ENCODE measurements at regions not wholly inside any gene's neighbourhood (a gene's known extent, or its start where the extent isn't known, plus 50 kb on each side); places are given as distances from the start of the nearest gene placed in this dataset.

DNA sequence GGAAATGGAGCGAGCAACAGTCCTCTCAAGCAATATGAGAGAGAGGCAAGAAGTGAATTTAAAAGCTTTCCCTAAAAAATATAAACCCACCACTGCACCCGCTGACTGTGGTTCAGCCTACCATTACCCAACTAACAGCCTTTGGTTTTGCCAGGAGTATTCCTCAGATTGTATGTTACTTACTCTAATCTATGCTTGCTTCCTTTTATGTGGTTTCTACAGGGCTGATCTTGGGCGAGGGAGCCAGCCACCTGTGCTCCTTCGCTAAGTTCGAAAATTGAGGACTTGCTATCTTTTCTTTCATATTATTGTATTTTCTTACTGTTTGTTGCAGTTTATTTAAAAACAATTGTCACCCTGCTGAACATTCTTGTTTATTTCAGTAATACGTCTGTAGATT, 101.1 kb downstream of the DDX53 start:
- intact Hi-C loops (cut with DNase I), result no loop called here
- 91 to 96% methylated on average over 6 of the region's 6 CpGs for WGBS, 2 donors
- ATAC-seq, result no peak

DNA sequence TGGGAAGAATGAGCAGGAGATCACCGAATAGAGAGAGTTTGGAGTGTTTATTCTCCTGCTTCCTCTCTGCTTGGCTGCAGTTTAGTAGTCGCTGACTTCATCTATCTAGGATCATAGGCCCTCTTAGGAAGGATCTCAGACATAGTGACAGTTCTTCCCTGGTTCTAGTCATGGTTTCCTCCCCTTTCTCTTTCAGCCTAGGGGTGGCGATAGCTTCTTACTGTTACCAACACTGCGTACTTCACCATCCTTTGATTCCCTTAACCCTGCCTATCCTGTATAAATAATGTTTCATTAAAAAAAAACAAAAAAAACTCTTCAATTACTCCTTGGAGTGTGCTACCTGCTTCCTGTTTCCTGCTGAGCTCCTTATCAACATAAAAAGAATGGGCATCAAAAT, 103.8 kb downstream of the DDX53 start:
- WGBS, 2 donors, result 51 to 69% methylated on average over 4 of the region's 4 CpGs
- intact Hi-C loops (cut with DNase I), result no loop called here
- H3K9me3 ChIP-seq, result peaks cover 0 to 7% (median 0%) of the 10 kb centered on the region in 11 donors

More for the DNA sequence above, 101.1 kb downstream of the DDX53 start:
- H3K27me3 ChIP-seq, result no peaks in the 10 kb centered on the region
- H3K36me3 ChIP-seq, result no peaks in the 10 kb centered on the region
- H3K4me3 ChIP-seq, result no peak overlapping the region
- H3K9me3 ChIP-seq, result peaks cover 0 to 8% (median 0%) of the 10 kb centered on the region in 11 donors
- TF ChIP-seq, protein P1, sequence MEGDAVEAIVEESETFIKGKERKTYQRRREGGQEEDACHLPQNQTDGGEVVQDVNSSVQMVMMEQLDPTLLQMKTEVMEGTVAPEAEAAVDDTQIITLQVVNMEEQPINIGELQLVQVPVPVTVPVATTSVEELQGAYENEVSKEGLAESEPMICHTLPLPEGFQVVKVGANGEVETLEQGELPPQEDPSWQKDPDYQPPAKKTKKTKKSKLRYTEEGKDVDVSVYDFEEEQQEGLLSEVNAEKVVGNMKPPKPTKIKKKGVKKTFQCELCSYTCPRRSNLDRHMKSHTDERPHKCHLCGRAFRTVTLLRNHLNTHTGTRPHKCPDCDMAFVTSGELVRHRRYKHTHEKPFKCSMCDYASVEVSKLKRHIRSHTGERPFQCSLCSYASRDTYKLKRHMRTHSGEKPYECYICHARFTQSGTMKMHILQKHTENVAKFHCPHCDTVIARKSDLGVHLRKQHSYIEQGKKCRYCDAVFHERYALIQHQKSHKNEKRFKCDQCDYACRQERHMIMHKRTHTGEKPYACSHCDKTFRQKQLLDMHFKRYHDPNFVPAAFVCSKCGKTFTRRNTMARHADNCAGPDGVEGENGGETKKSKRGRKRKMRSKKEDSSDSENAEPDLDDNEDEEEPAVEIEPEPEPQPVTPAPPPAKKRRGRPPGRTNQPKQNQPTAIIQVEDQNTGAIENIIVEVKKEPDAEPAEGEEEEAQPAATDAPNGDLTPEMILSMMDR (IDR thresholded peaks at IDR 0.05), result no peak
- no peak for DNase-seq
- H3K4me1 ChIP-seq, result no peaks in the 10 kb centered on the region
- H3K27ac ChIP-seq, result no peak overlapping the region

DNA sequence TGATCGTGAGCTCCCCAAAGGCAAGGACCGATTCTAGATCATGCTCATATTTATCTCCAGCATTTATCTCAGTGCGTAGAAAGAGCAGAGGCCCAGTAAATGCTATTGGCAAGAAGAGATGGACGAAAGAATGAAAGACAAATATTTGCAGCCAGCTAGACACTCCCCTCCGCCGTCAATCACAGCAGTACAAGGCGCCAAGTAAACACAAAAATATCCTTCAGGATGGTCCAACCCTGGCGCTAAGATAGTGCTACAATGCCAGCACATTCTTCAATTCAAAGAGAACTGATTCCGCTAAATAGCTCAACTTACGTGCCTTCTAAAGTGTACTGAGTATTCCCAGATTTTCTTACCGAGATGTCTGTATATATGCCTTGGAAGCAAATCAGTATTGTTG, 114.5 kb downstream of the DDX53 start:
- no peak overlapping the region for H3K27ac ChIP-seq
- ATAC-seq (no peak), DNase-seq (no peak)
- 89 to 95% methylated on average over 11 of the region's 11 CpGs for WGBS, 2 donors
- intact Hi-C loops (cut with DNase I), result no loop called here
- no peaks in the 10 kb centered on the region for H3K4me1 ChIP-seq
- no peaks in the 10 kb centered on the region for H3K27me3 ChIP-seq
- H3K9me3 ChIP-seq, result no peaks in the 10 kb centered on the region
- H3K36me3 ChIP-seq, result no peaks in the 10 kb centered on the region
- TF ChIP-seq, protein P1 (IDR thresholded peaks at IDR 0.05), result no peak
- H3K4me3 ChIP-seq, result no peak overlapping the region

More for the DNA sequence above, 103.8 kb downstream of the DDX53 start:
- TF ChIP-seq, protein P1 (IDR thresholded peaks at IDR 0.05), result no peak
- ATAC-seq, result no peak
- H3K4me1 ChIP-seq, result no peaks in the 10 kb centered on the region
- H3K36me3 ChIP-seq, result no peaks in the 10 kb centered on the region
- DNase-seq, result no peak
- no peak overlapping the region for H3K4me3 ChIP-seq
- no peak overlapping the region for H3K27ac ChIP-seq
- H3K27me3 ChIP-seq, result no peaks in the 10 kb centered on the region

DNA sequence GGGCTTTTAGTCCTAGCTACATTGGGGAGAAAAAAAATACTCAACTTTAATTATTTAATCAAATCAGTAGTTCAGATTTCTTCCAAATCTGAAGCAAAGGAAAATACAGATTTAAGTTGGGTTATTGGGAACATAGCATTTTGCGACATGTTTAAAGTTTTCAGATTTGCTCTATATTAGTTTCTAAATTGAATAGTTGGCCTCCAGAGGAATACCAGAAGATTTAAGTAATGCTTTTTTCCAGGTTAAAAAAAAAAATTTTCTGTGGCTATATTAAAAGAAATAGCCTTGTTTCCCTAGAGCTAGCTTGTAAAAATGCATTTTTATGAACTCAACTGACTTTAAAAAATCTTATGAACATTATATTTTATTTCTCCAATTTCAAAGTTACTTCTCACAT, 115.9 kb downstream of the DDX53 start:
- ATAC-seq (no peak), DNase-seq (no peak)
- TF ChIP-seq, protein P1 (IDR thresholded peaks at IDR 0.05), result no peak
- H3K27ac ChIP-seq, result no peak overlapping the region
- intact Hi-C loops (cut with DNase I), result no loop called here
- H3K4me3 ChIP-seq, result no peak overlapping the region
- 97 to 100% methylated on average over 1 of the region's 1 CpG for WGBS, 2 donors
- H3K4me1 ChIP-seq, result no peaks in the 10 kb centered on the region
- no peaks in the 10 kb centered on the region for H3K27me3 ChIP-seq
- H3K36me3 ChIP-seq, result no peaks in the 10 kb centered on the region
- H3K9me3 ChIP-seq, result no peaks in the 10 kb centered on the region
